Choroid plexus epithelial cell (primary cell): ENCODE measurements at regions not wholly inside any gene's neighbourhood (a gene's known extent, or its start where the extent isn't known, plus 50 kb on each side); places are given as distances from the start of the nearest gene placed in this dataset.

Source experiments
- DNase-seq: peaks from one replicate; pipeline ENCODE4 v3.0.0-alpha.2; 2010; ENCODE audit warnings: low read depth
- H3K4me3 ChIP-seq: 2 replicates; pipeline ENCODE4 v1.5.1; 2011; ENCODE audit warnings: low read depth, mild to moderate bottlenecking, control low read depth, low read length, moderate library complexity
- TF ChIP-seq, protein P1 (sequence below): conservative IDR thresholded peaks from 2 replicates; pipeline ENCODE4 v1.5.1; 2011; ENCODE audit warnings: low read depth, mild to moderate bottlenecking, control low read depth, inconsistent platforms, low read length, moderate library complexity

DNA sequence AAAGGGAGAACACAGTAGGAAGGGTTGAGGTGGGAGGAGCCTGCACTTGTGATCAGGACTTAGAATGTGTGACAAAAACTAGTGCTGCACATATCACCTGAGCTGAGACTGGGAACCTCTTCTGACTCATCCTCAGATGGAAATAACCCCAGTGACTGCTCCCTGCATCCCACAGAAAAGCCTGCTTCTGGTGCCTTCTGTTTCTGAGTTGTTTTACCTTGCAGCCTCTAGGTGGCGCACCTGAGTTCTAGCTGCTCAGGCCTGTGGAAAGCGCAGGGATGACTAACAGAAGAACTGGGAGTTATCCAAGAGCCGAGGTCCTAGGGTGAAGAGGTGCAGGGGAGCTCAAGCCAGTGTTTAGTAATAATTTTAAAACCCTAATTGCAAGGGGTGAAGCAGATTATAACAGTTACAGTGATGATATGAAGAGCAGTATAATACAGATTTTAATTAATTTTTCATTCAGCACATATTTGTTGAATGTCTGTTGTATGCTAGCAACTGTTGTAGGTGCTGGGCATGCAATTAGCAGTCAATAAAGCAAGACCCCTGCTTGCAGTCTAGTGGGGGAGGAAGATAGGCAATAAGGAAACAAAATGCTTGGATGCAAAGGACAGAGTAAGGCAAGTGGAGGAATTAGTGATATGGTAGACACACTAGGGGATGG, 302.5 kb downstream of the DHX35 start:
- DNase-seq = peak; percentile 85
- TF ChIP-seq, protein P1, sequence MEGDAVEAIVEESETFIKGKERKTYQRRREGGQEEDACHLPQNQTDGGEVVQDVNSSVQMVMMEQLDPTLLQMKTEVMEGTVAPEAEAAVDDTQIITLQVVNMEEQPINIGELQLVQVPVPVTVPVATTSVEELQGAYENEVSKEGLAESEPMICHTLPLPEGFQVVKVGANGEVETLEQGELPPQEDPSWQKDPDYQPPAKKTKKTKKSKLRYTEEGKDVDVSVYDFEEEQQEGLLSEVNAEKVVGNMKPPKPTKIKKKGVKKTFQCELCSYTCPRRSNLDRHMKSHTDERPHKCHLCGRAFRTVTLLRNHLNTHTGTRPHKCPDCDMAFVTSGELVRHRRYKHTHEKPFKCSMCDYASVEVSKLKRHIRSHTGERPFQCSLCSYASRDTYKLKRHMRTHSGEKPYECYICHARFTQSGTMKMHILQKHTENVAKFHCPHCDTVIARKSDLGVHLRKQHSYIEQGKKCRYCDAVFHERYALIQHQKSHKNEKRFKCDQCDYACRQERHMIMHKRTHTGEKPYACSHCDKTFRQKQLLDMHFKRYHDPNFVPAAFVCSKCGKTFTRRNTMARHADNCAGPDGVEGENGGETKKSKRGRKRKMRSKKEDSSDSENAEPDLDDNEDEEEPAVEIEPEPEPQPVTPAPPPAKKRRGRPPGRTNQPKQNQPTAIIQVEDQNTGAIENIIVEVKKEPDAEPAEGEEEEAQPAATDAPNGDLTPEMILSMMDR = peak; percentile 95
- H3K4me3 ChIP-seq = no peak overlapping the region

DNA sequence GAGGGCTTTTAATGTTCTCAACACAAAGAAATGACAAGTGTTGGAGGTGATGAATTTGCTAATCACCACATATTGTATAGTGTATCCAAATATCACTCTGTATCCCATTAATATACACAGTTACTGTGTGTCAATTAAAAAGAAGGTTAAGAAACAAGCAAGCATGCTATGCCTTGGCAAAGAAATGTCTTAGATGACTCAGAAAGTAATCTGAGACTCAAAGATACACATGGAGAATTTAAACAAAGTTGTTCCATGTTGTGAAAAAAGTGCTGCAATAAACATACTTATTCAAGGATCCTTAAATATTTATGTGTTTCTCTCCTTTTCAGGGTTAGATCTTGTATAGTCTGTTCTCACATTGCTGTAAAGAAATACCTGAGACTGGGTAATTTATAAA, 300.9 kb downstream of the DHX35 start:
- peak; percentile 38 for DNase-seq
- no peak overlapping the region for H3K4me3 ChIP-seq
- TF ChIP-seq, protein P1 = no peak

DNA sequence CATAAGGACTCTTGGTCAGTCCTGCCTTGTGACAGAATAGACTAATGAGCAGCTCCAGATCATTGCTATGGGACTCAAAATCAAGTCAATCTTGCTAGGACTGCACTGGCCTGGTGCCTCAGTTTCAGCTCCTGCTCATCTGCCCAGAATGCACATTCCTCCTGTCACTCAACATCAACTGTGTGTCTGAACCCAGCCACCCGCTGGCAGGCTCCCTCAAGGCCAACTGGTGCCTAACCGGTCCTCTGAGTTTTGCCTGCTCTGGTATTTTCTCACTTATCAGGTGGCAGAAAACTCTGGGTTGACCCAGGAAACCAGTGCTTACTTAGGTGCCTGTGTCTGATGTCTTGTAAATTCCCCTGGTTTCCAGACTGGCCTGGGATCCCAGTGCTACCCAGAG, 297.7 kb downstream of the DHX35 start:
- no peak overlapping the region for H3K4me3 ChIP-seq
- DNase-seq = no peak
- TF ChIP-seq, protein P1 = no peak

DNA sequence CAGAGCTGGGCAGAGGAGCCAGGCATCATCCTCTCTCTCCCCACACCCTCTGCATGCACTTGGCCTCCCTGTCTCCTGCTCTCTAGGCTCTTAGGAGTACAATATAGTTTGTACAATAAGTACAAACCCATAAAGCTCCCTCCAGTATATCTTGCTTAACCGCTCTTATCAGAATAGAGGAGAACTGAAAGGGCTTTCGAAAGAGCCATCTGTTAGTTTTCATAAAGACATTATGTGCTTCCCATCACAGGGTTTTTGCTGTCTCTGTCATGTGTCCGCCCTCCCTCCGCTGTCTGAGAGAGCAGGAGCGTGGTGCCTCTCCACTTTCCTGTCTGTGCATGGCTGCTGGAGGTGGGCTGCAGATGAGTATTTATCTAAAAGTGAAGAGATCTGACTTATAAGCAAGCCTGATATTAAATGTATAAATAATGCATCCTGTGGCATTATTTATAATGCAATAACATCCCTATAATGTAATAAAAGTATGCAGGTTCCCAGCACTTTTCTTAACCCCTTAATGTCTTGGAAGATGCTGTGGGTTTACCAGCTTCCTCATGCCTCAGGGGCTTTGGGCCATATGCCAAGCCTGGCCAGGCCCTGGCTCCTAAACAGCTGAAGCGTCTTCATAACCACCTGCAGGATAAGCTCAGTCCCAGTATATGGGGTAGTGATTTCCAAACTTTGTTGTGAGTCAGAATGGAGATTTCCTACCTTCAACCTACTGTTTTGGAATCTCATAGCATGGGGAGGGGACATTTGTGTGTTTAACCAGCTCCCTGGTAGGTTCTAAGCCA, 297.1 kb downstream of the DHX35 start:
- TF ChIP-seq, protein P1 = no peak
- no peak overlapping the region for H3K4me3 ChIP-seq
- no peak for DNase-seq

DNA sequence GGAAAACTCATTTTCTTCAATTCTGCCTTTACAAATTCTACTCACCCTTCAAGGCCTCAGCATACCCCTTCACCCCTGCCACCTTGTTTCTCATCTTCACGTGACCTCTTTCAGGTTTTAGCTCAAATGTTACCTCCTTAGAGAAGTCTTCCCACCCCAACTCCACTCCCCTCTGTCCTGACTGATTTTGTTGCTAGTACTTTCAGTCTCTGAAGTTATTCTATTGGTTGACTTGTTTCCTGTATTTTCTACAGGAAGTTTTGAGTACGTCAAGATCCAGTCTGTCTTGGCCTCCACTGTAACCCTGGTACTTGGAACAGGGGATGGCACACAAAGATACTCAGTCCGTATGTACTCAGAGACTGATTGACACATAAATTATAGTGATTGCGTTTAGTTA, 296.1 kb downstream of the DHX35 start:
- TF ChIP-seq, protein P1 = no peak
- no peak overlapping the region for H3K4me3 ChIP-seq
- no peak for DNase-seq

DNA sequence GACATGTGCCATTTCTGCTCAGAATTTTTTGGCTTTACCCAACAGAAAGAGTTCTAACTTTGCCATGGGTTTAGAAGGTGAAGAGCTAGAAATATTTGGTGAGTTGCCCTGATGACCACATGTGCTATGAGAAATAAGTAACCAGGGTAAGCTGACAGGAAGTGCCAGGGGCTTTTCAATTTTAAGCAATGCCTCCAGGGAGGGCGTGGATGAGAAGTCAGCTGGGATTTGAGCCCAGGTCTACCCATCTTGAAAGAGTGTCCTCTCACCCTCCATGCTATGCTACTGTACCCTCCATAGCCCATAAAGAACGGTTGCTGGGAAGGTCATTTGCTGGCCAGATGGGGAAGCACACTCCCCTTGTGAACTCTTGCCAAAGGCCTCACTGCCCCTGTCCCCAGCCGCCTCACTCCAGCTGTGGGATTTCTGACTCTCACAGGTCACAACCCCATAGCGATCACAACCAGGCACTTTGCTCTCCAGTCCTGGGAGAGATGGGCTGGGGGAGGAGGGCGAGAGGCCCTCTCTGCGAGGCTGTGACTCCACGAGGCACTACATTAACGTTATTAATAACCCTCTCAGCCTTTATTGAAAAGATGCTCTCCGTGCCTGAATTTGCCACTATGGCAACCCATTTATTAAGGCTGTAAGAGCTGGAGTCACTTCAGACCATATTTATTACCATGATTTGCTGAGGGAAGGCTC, 291.1 kb downstream of the DHX35 start:
- TF ChIP-seq, protein P1 = no peak
- H3K4me3 ChIP-seq = no peak overlapping the region
- no peak for DNase-seq
